Ovary (tissue), 3 donors: ENCODE measurements at regions not wholly inside any gene's neighbourhood (a gene's known extent, or its start where the extent isn't known, plus 50 kb on each side); places are given as distances from the start of the nearest gene placed in this dataset.

Experiments
- EP300 ChIP-seq: sonication (generic); formaldehyde crosslinking; IDR thresholded peaks from one replicate; pipeline ENCODE4 v1.6.1; 2017; ENCODE audit warnings: antibody characterized with exemption
- POLR2A ChIP-seq: fragments of 450-650 bp; IDR thresholded peaks from one replicate; pipeline ENCODE4 v1.6.1; 2017; ENCODE audit warnings: antibody characterized with exemption, mild to moderate bottlenecking, moderate library complexity
- TF ChIP-seq, protein P1 (sequence below), 3 donors: fragments of 450-650 bp in 2 of 3; fragments of 200-600 bp in 1 of 3; IDR thresholded peaks; one replicate each; pipeline versions ENCODE4 v1.5.1 to v1.8.0; 2016 to 2022; ENCODE audit warnings: antibody characterized with exemption in 3 of 3, mild to moderate bottlenecking in 1 of 3
- donor health status: DM: no; HTN: no; CAD: no.

DNA sequence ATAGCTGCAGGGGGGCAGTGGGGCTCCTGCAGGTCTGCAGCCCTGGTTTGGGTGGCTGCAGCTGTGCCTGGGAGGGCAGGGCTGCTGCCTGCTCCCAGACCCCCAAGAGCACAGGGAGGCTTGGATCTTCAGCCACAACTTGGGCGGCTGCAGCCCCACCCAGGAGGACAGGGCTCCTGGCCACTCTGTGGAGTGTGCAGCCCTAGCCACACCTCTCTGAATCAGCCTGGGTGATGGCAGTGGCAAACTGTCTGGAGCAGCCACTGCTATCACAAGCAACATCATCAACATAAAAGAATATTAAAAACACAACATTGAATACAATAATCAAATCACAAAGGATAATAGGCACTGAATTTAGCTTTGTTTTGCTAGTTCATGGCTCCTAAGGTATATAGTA is 164.9 kb upstream of the SLC27A6 start:
- TF ChIP-seq POLR2A (no peak), EP300 (no peak)
- TF ChIP-seq, protein P1, sequence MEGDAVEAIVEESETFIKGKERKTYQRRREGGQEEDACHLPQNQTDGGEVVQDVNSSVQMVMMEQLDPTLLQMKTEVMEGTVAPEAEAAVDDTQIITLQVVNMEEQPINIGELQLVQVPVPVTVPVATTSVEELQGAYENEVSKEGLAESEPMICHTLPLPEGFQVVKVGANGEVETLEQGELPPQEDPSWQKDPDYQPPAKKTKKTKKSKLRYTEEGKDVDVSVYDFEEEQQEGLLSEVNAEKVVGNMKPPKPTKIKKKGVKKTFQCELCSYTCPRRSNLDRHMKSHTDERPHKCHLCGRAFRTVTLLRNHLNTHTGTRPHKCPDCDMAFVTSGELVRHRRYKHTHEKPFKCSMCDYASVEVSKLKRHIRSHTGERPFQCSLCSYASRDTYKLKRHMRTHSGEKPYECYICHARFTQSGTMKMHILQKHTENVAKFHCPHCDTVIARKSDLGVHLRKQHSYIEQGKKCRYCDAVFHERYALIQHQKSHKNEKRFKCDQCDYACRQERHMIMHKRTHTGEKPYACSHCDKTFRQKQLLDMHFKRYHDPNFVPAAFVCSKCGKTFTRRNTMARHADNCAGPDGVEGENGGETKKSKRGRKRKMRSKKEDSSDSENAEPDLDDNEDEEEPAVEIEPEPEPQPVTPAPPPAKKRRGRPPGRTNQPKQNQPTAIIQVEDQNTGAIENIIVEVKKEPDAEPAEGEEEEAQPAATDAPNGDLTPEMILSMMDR (IDR thresholded peaks at IDR 0.05), result no peak
